Gastroesophageal sphincter (tissue), 4 donors: ENCODE measurements at regions not wholly inside any gene's neighbourhood (a gene's known extent, or its start where the extent isn't known, plus 50 kb on each side); places are given as distances from the start of the nearest gene placed in this dataset.

Experiments used
- ATAC-seq: fragments of 150-250 bp; one replicate; pipeline ENCODE4 v1.9.1; 2016; ENCODE audit warnings: mild to moderate bottlenecking, moderate library complexity
- H3K27ac ChIP-seq, 4 donors: fragments of 200-600 bp; sonication (generic) in 3 of 4; 1 replicate in 3 of 4; 2 replicates in 1 of 4; pipeline ENCODE4 v1.5.1; 2016 to 2019
- H3K27me3 ChIP-seq: fragments of 200-600 bp; sonication (generic); one replicate; pipeline ENCODE4 v1.5.1; 2019
- H3K36me3 ChIP-seq, 2 donors: fragments of 200-600 bp; sonication (generic); one replicate each; pipeline ENCODE4 v1.5.1; 2019; ENCODE audit warnings: control low read depth in 1 of 2
- H3K4me1 ChIP-seq, 3 donors: fragments of 200-600 bp; sonication (generic); 1 replicate in 2 of 3; 2 replicates in 1 of 3; pipeline ENCODE4 v1.5.1; 2016 to 2019; ENCODE audit warnings: control low read depth in 2 of 3
- H3K4me3 ChIP-seq, 2 donors: fragments of 200-600 bp; sonication (generic); one replicate each; pipeline ENCODE4 v1.5.1; 2019; ENCODE audit warnings: mild to moderate bottlenecking in 1 of 2, moderate library complexity in 1 of 2
- H3K9me3 ChIP-seq, 3 donors: fragments of 200-600 bp; sonication (generic); one replicate each; pipeline ENCODE4 v1.5.1; 2017 to 2019; ENCODE audit warnings: control low read depth in 2 of 3
- CTCF ChIP-seq, 4 experiments: fragments of 200-600 bp in 2 of 4; fragments of 450-650 bp in 2 of 4; sonication (generic) in 1 of 4; IDR thresholded peaks; one replicate each; pipeline ENCODE4 v1.5.1; 2017 to 2019; ENCODE audit warnings: antibody characterized with exemption in 4 of 4, mild to moderate bottlenecking in 2 of 4, moderate library complexity in 2 of 4
- EP300 ChIP-seq: sonication (generic); formaldehyde crosslinking; IDR thresholded peaks from one replicate; pipeline ENCODE4 v1.6.1; 2017; ENCODE audit warnings: antibody characterized with exemption, mild to moderate bottlenecking
- POLR2A ChIP-seq, 2 donors: fragments of 450-650 bp; IDR thresholded peaks; one replicate each; pipeline ENCODE4 v1.6.1; 2017; ENCODE audit warnings: antibody characterized with exemption in 2 of 2, mild to moderate bottlenecking in 2 of 2, moderate library complexity in 1 of 2
- POLR2AphosphoS5 ChIP-seq: sonication (generic); formaldehyde crosslinking; IDR thresholded peaks from one replicate; pipeline ENCODE4 v1.6.1; 2017; ENCODE audit warnings: antibody characterized with exemption
- WGBS, 2 donors: methylation state at CpG; one replicate each; pipeline ENCODE4 v1.1.5; 2018; ENCODE audit warnings: low coverage in 1 of 2; 5-methylcytosine and 5-hydroxymethylcytosine counted together

- WGBS, 2 donors: 93 to 97% methylated on average over 5 to 13 of the region's 14 CpGs
- TF ChIP-seq EP300 (no peak), POLR2A (IDR thresholded peaks at IDR 0.05) (no peak), CTCF (IDR thresholded peaks at IDR 0.05) (no peak), POLR2AphosphoS5 (no peak)
- ATAC-seq: no peak
Measured at GRCh38 chr18:66949419-66949818, 345.5 kb upstream of the CDH19 start.

GRCh38 chr18:66937546-66937945, 333.7 kb upstream of the CDH19 start:
- no peak for ATAC-seq
- TF ChIP-seq POLR2AphosphoS5 (no peak), CTCF (IDR thresholded peaks at IDR 0.05) (no peak), EP300 (no peak), POLR2A (IDR thresholded peaks at IDR 0.05) (no peak)
- WGBS, 2 donors: 75 to 97% methylated on average over 2 of the region's 2 CpGs

More at GRCh38 chr18:66949419-66949818, 345.5 kb upstream of the CDH19 start:
- Histone ChIP-seq H3K36me3 (no peaks in the 10 kb centered on the region), H3K4me3 (no peak overlapping the region), H3K27ac (no peak overlapping the region), H3K27me3 (no peaks in the 10 kb centered on the region), H3K9me3 (peaks cover 0 to 4% (median 0%) of the 10 kb centered on the region in 3 donors), H3K4me1 (no peaks in the 10 kb centered on the region)

GRCh38 chr18:66931010-66931409, 327.1 kb upstream of the CDH19 start:
- ATAC-seq: no peak
- 83 to 93% methylated on average over 9 to 10 of the region's 11 CpGs for WGBS, 2 donors
- H3K27ac ChIP-seq: no peak overlapping the region

More at GRCh38 chr18:66937546-66937945, 333.7 kb upstream of the CDH19 start:
- H3K36me3 ChIP-seq: no peaks in the 10 kb centered on the region
- H3K27ac ChIP-seq: no peak overlapping the region
- H3K27me3 ChIP-seq: no peaks in the 10 kb centered on the region
- H3K4me1 ChIP-seq: no peaks in the 10 kb centered on the region
- H3K4me3 ChIP-seq: no peak overlapping the region
- no peaks in the 10 kb centered on the region for H3K9me3 ChIP-seq

GRCh38 chr18:66916834-66917233, 312.9 kb upstream of the CDH19 start:
- Histone ChIP-seq H3K36me3 (no peaks in the 10 kb centered on the region), H3K4me1 (no peaks in the 10 kb centered on the region), H3K27ac (no peak overlapping the region), H3K4me3 (no peak overlapping the region), H3K27me3 (no peaks in the 10 kb centered on the region), H3K9me3 (no peaks in the 10 kb centered on the region)
- ATAC-seq: no peak
- TF ChIP-seq POLR2A (IDR thresholded peaks at IDR 0.05) (no peak), POLR2AphosphoS5 (no peak), CTCF (IDR thresholded peaks at IDR 0.05) (no peak), EP300 (no peak)

More at GRCh38 chr18:66931010-66931409, 327.1 kb upstream of the CDH19 start:
- no peak for TF ChIP-seq EP300
- TF ChIP-seq POLR2AphosphoS5: no peak
- no peak for TF ChIP-seq POLR2A (IDR thresholded peaks at IDR 0.05)
- TF ChIP-seq CTCF (IDR thresholded peaks at IDR 0.05): no peak
- no peaks in the 10 kb centered on the region for H3K27me3 ChIP-seq
- H3K4me3 ChIP-seq: no peak overlapping the region
- H3K4me1 ChIP-seq: no peaks in the 10 kb centered on the region
- H3K9me3 ChIP-seq: no peaks in the 10 kb centered on the region
- no peaks in the 10 kb centered on the region for H3K36me3 ChIP-seq

- Histone ChIP-seq H3K36me3 (no peaks in the 10 kb centered on the region), H3K4me3 (no peak overlapping the region), H3K27me3 (no peaks in the 10 kb centered on the region), H3K9me3 (no peaks in the 10 kb centered on the region), H3K4me1 (no peaks in the 10 kb centered on the region), H3K27ac (no peak overlapping the region)
- ATAC-seq: no peak
- TF ChIP-seq EP300 (no peak), POLR2AphosphoS5 (no peak), CTCF (IDR thresholded peaks at IDR 0.05) (no peak), POLR2A (IDR thresholded peaks at IDR 0.05) (no peak)
Measured at GRCh38 chr18:66900837-66901236, 296.9 kb upstream of the CDH19 start.
